Activated CD4-positive, alpha-beta T cell treated with anti-CD3 and anti-CD28 coated beads, Interleukin-2, amount 10 ng/mL, durations not matched to agents 24 days and 14 days (primary cell): ENCODE measurements at regions not wholly inside any gene's neighbourhood (a gene's known extent, or its start where the extent isn't known, plus 50 kb on each side); places are given as distances from the start of the nearest gene placed in this dataset.
A peak's percentile ranks its signal among the peaks of the same experiment; 100 is the strongest.

Experiments
- DNase-seq: peaks from one replicate; pipeline ENCODE4 v3.0.0; 2022
- H3K27ac Mint-ChIP-seq: one replicate; pipeline ENCODE4 v1.8.0; 2022; ENCODE audit warnings: mild to moderate bottlenecking, mixed read lengths
- H3K27me3 Mint-ChIP-seq: one replicate; pipeline ENCODE4 v1.8.0; 2022; ENCODE audit warnings: mixed read lengths
- H3K36me3 Mint-ChIP-seq: one replicate; pipeline ENCODE4 v1.8.0; 2022; ENCODE audit warnings: low read depth, mild to moderate bottlenecking, mixed read lengths
- H3K4me1 Mint-ChIP-seq: one replicate; pipeline ENCODE4 v1.8.0; 2021; ENCODE audit warnings: mixed read lengths
- H3K4me3 Mint-ChIP-seq: one replicate; pipeline ENCODE4 v1.8.0; 2022; ENCODE audit warnings: mild to moderate bottlenecking, moderate library complexity, mixed read lengths
- H3K9me3 Mint-ChIP-seq: one replicate; pipeline ENCODE4 v1.8.0; 2021; ENCODE audit warnings: mixed read lengths
- intact Hi-C: fragments of 100-400 bp; cut with micrococcal nuclease; formaldehyde crosslinking; loops from one replicate; pipeline ENCODE4 v1.15.1; 2023

DNA sequence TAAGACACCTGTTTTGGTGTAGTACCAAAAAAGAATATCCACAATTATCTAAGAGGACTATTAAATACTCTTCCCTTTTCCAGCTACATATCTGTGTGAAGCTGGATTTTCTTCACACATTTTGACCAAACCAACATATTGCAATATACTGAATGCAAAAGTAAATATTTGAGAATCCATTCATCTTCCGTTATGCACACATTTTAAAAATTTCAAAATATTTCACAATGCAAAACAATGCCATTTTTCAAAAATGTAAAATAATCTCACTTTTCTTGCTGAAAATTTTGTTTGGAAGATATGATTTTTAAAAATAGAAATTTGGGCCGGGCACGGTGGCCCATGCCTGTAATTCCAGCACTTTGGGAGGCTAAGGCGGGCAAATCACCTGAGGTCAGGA is 133.9 kb upstream of the FUT8 start:
- DNase-seq, result no peak
- Mint-ChIP-seq H3K9me3 (no peaks in the 10 kb centered on the region), H3K4me1 (peaks cover 23% of the 10 kb centered on the region), H3K36me3 (peaks cover 2% of the 10 kb centered on the region), H3K4me3 (no peak overlapping the region), H3K27me3 (no peaks in the 10 kb centered on the region), H3K27ac (no peak overlapping the region)
- intact Hi-C loops, result no loop called here

DNA sequence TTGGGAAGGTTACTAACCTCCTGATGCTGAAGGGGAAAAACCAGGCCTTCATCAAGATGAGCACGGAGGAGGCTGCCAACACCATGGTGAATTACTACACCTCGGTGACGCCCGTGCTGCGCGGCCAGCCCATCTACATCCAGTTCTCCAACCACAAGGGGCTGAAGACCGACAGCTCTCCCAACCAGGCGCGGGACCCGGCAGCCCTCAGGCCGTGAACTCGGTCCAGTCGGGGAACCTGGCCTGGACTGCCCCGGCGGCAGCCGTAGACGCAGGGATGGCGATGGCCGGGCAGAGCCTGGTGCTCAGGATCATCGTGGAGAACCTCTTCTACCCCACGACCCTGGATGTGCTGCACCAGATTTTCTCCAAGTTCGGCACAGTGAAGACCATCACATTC is 133.0 kb upstream of the FUT8 start:
- peaks cover 27% of the 10 kb centered on the region for H3K4me1 Mint-ChIP-seq
- H3K27ac Mint-ChIP-seq, result no peak overlapping the region
- no peak for DNase-seq
- intact Hi-C loops, result no loop called here
- H3K4me3 Mint-ChIP-seq, result no peak overlapping the region
- H3K36me3 Mint-ChIP-seq, result peaks cover 2% of the 10 kb centered on the region
- H3K9me3 Mint-ChIP-seq, result no peaks in the 10 kb centered on the region
- H3K27me3 Mint-ChIP-seq, result no peaks in the 10 kb centered on the region

DNA sequence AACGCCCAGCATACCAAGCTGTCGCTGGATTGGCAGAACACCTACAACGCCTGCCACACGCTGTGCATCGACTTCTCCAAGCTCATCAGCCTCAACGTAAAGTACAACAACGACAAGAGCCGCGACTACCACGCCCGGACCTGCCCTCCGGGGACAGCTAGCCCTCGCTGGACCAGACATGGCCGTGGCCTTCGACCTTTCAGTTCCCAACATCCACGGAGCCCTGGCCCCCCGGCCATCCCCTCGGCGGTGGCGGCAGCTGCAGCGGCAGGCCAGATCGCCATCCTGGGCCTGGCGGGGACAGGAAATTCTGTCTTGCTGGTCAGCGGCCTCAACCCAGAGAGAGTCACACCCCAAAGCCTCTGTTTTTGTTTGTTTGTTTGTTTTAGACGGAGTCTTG is 132.6 kb upstream of the FUT8 start:
- Mint-ChIP-seq H3K4me3 (no peak overlapping the region), H3K36me3 (peaks cover 2% of the 10 kb centered on the region), H3K9me3 (no peaks in the 10 kb centered on the region), H3K27ac (no peak overlapping the region), H3K4me1 (peaks cover 28% of the 10 kb centered on the region), H3K27me3 (no peaks in the 10 kb centered on the region)
- no peak for DNase-seq
- intact Hi-C loops, result no loop called here

DNA sequence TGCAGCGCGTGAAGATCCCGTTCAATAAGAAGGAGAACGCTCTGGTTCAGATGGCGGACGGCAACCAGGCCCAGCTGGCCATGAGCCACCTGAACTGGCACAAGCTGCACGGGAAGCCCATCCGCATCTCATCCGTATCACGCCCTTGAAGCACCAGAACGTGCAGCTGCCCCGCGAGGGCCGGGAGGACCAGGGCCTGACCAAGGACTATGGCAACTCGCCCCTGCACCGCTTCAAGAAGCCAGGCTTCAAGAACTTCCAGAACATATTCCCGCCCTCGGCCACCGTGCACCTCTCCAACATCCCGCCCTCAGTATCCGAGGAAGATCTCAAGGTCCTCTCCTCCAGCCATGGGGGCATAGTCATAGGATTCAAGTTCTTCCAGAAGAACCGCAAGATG is 131.9 kb upstream of the FUT8 start:
- Mint-ChIP-seq H3K4me3 (no peak overlapping the region), H3K9me3 (no peaks in the 10 kb centered on the region), H3K36me3 (peaks cover 2% of the 10 kb centered on the region), H3K27me3 (no peaks in the 10 kb centered on the region), H3K4me1 (peaks cover 31% of the 10 kb centered on the region), H3K27ac (no peak overlapping the region)
- DNase-seq, result no peak
- intact Hi-C loops, result no loop called here

DNA sequence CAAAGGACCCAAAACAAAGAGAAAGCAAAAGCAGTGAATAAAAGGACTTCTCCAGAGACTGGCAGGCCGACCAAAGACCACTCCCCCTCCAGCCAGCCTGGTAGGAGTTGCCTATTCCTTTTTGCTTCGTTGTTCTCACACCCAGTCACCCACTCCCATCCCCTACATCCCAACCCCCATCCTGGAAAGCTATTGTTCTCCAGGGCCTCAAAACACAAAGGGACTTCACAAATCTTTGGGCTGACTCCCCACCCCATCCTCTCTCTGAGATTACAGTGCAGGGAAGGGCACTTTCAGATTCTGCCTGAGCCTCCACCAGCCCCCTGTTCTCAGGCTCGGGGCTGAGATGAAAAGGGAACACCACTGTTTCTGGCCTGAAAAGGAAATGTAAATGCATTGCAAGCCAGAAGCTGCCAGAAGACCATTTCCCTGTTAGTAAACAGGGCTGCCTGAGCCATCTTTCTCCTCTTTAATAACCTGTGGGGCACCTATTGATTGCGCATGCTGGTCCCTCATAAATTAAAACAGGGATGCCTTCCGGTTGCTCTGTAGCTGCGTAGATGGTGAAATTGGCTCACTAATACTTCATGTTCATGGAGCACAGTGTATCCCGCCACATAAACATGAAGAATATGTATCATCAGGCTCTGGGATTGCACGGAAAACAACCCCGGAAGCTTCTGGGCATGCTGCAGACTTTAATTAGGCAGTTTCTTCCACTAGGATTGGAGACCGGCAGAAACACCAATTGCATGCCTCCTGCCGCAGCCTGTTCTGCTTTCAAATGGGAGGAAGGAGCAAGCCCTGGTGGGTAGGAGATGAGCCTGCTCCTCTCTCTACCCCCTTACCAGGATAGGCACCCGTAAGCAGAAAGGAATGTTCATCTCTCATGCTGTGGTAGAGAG is 130.3 kb upstream of the FUT8 start:
- Mint-ChIP-seq H3K27ac (peak overlapping the region; percentile 92), H3K4me1 (peaks cover 35% of the 10 kb centered on the region), H3K36me3 (peaks cover 2% of the 10 kb centered on the region), H3K27me3 (no peaks in the 10 kb centered on the region), H3K9me3 (no peaks in the 10 kb centered on the region), H3K4me3 (peak overlapping the region; percentile 80)
- DNase-seq, result peak; percentile 80
- intact Hi-C loops, result no loop called here

DNA sequence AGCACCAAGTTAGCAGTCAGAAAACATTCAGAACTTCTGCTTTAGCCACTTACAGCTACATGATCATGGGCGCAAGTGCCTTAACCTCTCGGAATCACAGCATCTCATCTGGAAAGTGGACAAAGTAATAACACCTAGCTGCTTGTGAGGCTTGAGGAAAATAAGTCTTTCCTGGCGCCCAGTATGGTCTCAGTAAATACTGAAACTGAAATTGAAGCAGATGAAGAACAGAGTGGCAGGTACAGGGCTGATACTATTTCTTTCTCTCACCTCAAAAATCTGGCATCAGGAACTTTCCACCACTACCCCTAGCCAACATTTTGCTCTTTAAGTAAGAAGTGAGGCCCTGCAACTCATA is 129.7 kb upstream of the FUT8 start:
- Mint-ChIP-seq H3K27ac (peak overlapping the region; percentile 92), H3K4me3 (peak overlapping the region; percentile 80), H3K27me3 (no peaks in the 10 kb centered on the region), H3K4me1 (peaks cover 42% of the 10 kb centered on the region), H3K36me3 (peaks cover 4% of the 10 kb centered on the region), H3K9me3 (no peaks in the 10 kb centered on the region)
- peak; percentile 68 for DNase-seq
- intact Hi-C loops, result no loop called here

DNA sequence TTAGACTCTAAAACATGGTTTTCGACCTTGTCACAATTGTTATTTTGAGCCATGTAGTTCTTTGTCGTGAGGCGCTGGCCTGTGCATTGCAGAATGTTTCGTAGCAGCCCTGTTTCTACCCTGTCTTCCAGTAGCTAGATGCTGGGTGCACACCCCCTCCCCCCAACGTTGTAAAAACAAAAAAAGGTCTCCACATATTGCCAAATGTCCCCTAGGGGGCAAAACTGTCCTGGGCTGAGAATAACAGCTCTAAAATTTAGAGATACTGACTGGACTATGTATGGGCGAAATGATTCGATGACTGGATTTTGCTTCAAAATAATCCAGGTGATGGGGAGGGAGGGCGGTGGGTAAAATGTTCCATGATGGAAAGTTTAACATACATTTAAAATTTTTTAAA is 126.1 kb upstream of the FUT8 start:
- Mint-ChIP-seq H3K27me3 (no peaks in the 10 kb centered on the region), H3K4me3 (no peak overlapping the region), H3K4me1 (peaks cover 68% of the 10 kb centered on the region), H3K9me3 (peaks cover 4% of the 10 kb centered on the region), H3K27ac (peak overlapping the region; percentile 41), H3K36me3 (peaks cover 13% of the 10 kb centered on the region)
- intact Hi-C loops, result loop anchor here (2.0 to 5.0 kb wide), 3 partner anchors 64 to 561 kb away; no protein-coding TSS in a partner anchor
- peak; percentile 79 for DNase-seq

DNA sequence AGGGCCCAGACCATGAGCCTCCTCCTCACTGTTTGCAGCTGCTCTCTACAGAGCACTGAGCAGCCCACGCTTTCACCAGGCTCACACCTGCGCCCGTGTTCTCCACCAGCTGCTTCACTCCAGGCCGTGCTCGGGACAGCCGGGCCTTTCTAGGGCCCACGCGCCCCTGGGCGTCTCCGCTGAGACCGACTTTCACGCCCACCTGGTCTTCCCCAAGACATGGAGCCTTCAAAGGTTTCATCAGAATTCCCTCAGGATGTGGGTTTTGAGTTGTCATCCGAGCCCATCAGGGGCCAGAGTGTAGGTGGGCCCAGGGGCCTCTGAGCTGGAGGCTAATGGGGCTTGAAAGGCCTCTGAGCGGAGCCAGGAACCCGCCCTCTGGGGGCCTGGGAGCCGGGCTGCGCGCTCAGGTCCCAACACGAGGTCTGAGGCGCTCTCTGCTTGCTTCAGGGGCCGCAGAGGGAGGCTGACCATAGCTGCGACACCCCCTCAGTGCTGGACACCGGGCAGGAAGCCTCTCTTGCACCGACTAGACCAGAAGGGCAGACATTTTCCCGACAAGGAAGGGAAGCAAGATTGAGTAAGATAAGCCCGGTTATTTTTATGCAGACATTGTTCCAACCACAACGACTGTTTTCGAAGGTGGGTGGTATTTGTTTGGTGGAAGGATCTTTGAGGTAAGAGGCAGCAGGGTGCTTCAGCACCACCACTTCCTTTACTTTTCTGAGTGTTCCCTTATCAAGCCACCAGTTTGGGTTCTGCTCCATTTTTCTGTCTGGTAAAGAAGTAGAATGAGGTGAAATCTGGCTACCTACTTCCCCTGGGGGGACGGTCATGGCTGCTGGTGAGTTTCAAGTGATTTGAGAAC is 125.0 kb upstream of the FUT8 start:
- Mint-ChIP-seq H3K27me3 (no peaks in the 10 kb centered on the region), H3K4me1 (peaks cover 66% of the 10 kb centered on the region), H3K9me3 (peaks cover 4% of the 10 kb centered on the region)

DNA sequence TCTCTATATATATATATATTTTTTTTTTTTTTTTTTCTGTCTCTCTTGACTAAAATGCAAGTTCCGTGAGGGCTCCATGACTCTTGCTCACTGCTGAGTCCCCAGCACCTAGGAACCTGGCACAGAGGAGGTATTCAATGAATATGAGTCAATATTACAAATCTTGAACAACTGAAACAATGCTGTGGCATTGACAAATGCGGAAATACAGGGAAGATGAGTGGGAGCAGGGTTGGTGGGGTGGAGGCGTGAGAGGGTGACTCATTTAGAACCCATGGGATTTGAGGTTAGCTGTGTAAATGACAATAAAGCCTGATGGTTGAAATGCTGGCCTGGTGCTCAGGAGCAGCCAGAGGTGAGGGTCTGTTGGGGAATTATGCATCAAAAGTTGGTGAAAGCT is 121.7 kb upstream of the FUT8 start:
- peaks cover 4% of the 10 kb centered on the region for H3K9me3 Mint-ChIP-seq
- intact Hi-C loops, result loop anchor here (1.0 kb wide), 1 partner anchor 12 kb away; no protein-coding TSS in a partner anchor
- peak overlapping the region; percentile 85 for H3K27ac Mint-ChIP-seq
- peak overlapping the region; percentile 59 for H3K4me3 Mint-ChIP-seq
- H3K27me3 Mint-ChIP-seq, result no peaks in the 10 kb centered on the region
- peaks cover 52% of the 10 kb centered on the region for H3K4me1 Mint-ChIP-seq
- H3K36me3 Mint-ChIP-seq, result peaks cover 16% of the 10 kb centered on the region
- peak; percentile 71 for DNase-seq

More for the DNA sequence above, 125.0 kb upstream of the FUT8 start:
- Mint-ChIP-seq H3K27ac (peak overlapping the region; percentile 98), H3K36me3 (peaks cover 11% of the 10 kb centered on the region), H3K4me3 (peak overlapping the region; percentile 78)
- peak; percentile 89 for DNase-seq
- intact Hi-C loops, result loop anchor here (1.0 to 5.0 kb wide), 13 partner anchors 16 to 560 kb away; no protein-coding TSS in a partner anchor

DNA sequence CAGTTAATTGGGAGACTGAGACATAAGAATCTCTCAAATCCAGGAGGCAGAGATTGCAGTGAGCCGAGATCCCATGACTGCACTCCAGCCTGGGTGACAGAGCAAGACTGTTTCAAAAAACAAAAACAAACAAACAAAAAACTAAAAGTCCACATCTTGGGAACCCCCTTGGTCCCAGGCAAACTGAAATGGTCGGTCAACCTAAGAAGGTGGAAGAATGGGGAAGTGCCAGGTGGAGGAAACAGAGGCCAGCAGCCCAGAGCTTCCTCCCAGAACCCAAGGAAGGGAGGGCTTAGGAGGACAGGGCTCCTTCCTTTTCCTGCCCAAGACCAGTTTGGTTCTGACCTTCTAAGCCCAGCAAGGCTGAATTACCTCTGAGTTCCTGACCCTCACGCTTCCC is 121.0 kb upstream of the FUT8 start:
- peaks cover 16% of the 10 kb centered on the region for H3K36me3 Mint-ChIP-seq
- DNase-seq, result no peak
- H3K4me3 Mint-ChIP-seq, result peak overlapping the region; percentile 11
- intact Hi-C loops, result loop anchor here (1.0 kb wide), 1 partner anchor 12 kb away; no protein-coding TSS in a partner anchor
- peak overlapping the region; percentile 85 for H3K27ac Mint-ChIP-seq
- no peaks in the 10 kb centered on the region for H3K27me3 Mint-ChIP-seq
- peaks cover 53% of the 10 kb centered on the region for H3K4me1 Mint-ChIP-seq
- H3K9me3 Mint-ChIP-seq, result peaks cover 4% of the 10 kb centered on the region

DNA sequence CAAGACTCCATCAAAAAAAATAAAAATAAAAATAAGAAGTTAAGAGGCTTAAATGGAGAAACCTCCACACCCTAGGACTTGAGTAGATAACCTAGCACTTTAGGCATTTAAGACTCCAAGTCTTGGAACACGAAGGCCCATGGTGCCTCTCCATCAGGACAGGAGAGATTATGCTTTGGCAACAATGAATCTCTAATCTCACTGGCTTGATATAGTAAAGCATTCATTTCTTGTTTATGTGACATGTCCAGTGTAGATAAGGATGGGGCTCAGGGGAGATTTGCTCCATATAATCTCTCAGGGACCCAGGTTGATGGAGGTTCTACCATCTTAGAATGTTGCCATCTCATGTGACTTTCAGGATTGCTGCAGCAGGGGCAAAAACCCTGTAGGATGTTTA is 117.7 kb upstream of the FUT8 start:
- Mint-ChIP-seq H3K4me1 (peaks cover 46% of the 10 kb centered on the region), H3K9me3 (peaks cover 4% of the 10 kb centered on the region), H3K27me3 (no peaks in the 10 kb centered on the region), H3K36me3 (peaks cover 14% of the 10 kb centered on the region), H3K4me3 (no peak overlapping the region), H3K27ac (no peak overlapping the region)
- no peak for DNase-seq
- intact Hi-C loops, result no loop called here

DNA sequence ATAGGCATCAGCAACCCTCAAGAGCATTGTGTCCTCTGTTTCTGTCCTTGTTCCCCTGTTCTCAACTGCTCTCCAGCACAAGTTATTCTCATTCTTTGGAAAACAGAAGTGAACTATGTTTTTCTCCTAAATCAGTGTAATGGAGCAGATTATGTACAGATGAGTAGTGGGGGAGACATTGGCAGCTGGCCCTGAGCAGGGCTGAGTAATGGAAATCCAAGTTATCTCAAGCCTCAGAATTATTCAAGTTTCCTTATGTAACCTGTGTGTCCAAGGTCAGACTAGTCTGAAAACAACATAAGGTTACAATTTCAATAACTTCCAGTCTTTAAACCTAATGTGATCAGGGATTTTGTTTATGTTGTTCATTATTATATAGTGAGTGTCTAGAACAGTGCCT is 116.1 kb upstream of the FUT8 start:
- Mint-ChIP-seq H3K4me1 (peaks cover 48% of the 10 kb centered on the region), H3K4me3 (no peak overlapping the region), H3K36me3 (peaks cover 11% of the 10 kb centered on the region), H3K27ac (no peak overlapping the region), H3K9me3 (no peaks in the 10 kb centered on the region), H3K27me3 (no peaks in the 10 kb centered on the region)
- intact Hi-C loops, result no loop called here
- DNase-seq, result no peak

DNA sequence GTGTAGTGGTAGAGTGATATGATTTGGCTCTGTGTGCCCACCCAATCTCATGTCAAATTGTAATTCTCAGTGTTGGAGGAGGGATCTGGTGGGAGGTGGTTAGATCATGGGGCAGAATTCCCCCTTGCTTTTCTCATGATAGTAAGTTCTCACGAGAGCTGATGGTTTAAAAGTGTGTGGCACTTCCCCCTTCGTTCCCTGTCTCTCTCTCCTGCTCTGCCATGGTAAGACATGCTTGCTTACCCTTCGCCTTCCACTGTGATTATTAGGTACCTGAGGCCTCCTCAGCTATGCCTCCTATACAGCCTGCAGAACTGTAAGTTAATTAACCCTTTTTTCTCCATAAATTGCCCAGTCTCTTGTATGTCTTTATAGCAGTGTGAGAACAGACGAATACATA is 115.7 kb upstream of the FUT8 start:
- H3K27ac Mint-ChIP-seq, result peak overlapping the region; percentile 57
- peaks cover 10% of the 10 kb centered on the region for H3K36me3 Mint-ChIP-seq
- H3K9me3 Mint-ChIP-seq, result no peaks in the 10 kb centered on the region
- intact Hi-C loops, result no loop called here
- H3K27me3 Mint-ChIP-seq, result no peaks in the 10 kb centered on the region
- no peak for DNase-seq
- H3K4me3 Mint-ChIP-seq, result no peak overlapping the region
- H3K4me1 Mint-ChIP-seq, result peaks cover 47% of the 10 kb centered on the region

DNA sequence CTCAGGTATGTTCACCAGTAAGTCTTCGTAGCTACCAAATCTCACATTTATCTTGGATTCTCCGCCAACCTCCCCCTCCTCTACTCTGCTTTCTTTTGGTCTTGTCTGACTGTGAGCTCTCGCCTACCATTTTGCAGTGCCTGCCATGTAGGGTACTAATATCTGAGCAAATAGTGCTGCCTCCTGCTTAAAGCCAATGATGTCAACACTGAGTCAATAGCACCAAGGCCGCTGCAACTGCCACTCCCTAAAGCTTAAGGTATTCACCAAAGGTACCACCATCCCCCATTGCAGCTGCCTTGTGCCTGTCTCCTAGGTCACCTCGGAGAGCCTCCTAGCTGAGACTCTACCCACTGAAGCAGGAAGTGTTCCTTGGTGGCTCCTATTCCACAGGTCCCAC is 114.8 kb upstream of the FUT8 start:
- DNase-seq, result no peak
- H3K27ac Mint-ChIP-seq, result no peak overlapping the region
- no peaks in the 10 kb centered on the region for H3K27me3 Mint-ChIP-seq
- H3K36me3 Mint-ChIP-seq, result peaks cover 10% of the 10 kb centered on the region
- intact Hi-C loops, result no loop called here
- peaks cover 52% of the 10 kb centered on the region for H3K4me1 Mint-ChIP-seq
- no peaks in the 10 kb centered on the region for H3K9me3 Mint-ChIP-seq
- no peak overlapping the region for H3K4me3 Mint-ChIP-seq
